ENCODE measurements at regions not wholly inside any gene's neighbourhood (a gene's known extent, or its start where the extent isn't known, plus 50 kb on each side); places are given as distances from the start of the nearest gene placed in this dataset.

DNA sequence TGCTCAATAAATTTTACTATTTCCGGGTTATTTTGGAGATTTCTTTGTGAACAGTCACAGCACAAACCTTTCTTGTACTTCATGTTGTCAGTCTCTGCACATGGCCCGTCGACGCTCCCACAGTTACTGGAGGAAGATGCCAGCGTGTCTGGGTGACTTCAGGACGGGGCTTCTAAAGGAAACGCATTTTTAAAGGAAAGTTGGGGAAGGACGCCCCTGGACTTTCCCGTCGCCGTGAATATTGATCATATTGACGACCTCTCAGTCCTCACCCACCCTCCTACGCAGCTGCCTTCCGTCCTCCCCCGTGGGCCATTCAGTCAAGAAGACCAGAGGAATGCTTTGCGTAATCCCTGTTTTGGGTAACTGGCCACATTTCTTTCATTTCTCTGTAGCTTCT lies 71.1 kb upstream of the SNTG2 start:
- no peak for TF ChIP-seq POLR2A (IDR thresholded peaks at IDR 0.05; ENCODE audit: low read length)
- TF ChIP-seq GATA1 (IDR thresholded peaks at IDR 0.05; ENCODE audit: low read depth, low read length), result no peak

Measured in erythroblast (primary cell).